AG04449 (cell line): ENCODE measurements at regions not wholly inside any gene's neighbourhood (a gene's known extent, or its start where the extent isn't known, plus 50 kb on each side); places are given as distances from the start of the nearest gene placed in this dataset.

Experiments used
- CTCF ChIA-PET: fragments of 350-600 bp; formaldehyde crosslinking; extraction: SDS; loops from one replicate; lab custom pipeline; 2021; ENCODE audit warnings: antibody characterized with exemption; lab: Yijun Ruan, JAX
- POLR2A ChIA-PET: fragments of 400-600, 350-600 bp; formaldehyde crosslinking; extraction: SDS; loops from one replicate; lab custom pipeline; 2020; ENCODE audit warnings: antibody characterized with exemption, inconsistent platforms; lab: Yijun Ruan, JAX
- DNase-seq: peaks from one replicate; pipeline ENCODE4 v3.0.0-alpha.2; 2010; ENCODE audit warnings: low read depth, low spot score
- H3K4me3 ChIP-seq: 2 replicates; pipeline ENCODE4 v1.5.1; 2011; ENCODE audit warnings: low read depth, mild to moderate bottlenecking, control low read depth, low read length
- CTCF ChIP-seq: IDR thresholded peaks from one replicate; pipeline ENCODE4 v1.5.1; 2011; ENCODE audit warnings: mild to moderate bottlenecking, moderate library complexity, low read length, control low read depth, inconsistent platforms; ENCODE audit not compliant: insufficient read depth; ENCODE audit errors: missing control alignments

- ChIA-PET POLR2A (no interaction called here), CTCF (interaction anchor here (0.8 to 12.1 kb wide), 3 partner anchors 129 to 191 kb away, joined by 3 to 141 read pairs (median 5); no protein-coding TSS in a partner anchor)
- H3K4me3 ChIP-seq: no peak overlapping the region
- DNase-seq: no peak
- no peak for TF ChIP-seq CTCF
Observed at GRCh38 chr7:94092980-94093379, 88.8 kb upstream of the BET1 start.

GRCh38 chr7:94094298-94094697, 90.1 kb upstream of the BET1 start:
- no peak overlapping the region for H3K4me3 ChIP-seq
- ChIA-PET CTCF (interaction anchor here (1.1 to 12.1 kb wide), 2 partner anchors 192 to 295 kb away, joined by 3 to 141 read pairs; no protein-coding TSS in a partner anchor), POLR2A (no interaction called here)
- DNase-seq: no peak
- no peak for TF ChIP-seq CTCF

- ChIA-PET POLR2A (no interaction called here), CTCF (interaction anchor here (1.2 to 12.1 kb wide), 4 partner anchors 8 to 204 kb away, joined by 3 to 141 read pairs (median 4); no protein-coding TSS in a partner anchor)
- H3K4me3 ChIP-seq: no peak overlapping the region
- no peak for TF ChIP-seq CTCF
- no peak for DNase-seq
Observed at GRCh38 chr7:94095316-94096009, 91.3 kb upstream of the BET1 start.

GRCh38 chr7:94099679-94100078, 95.5 kb upstream of the BET1 start:
- no peak for TF ChIP-seq CTCF
- ChIA-PET CTCF (no interaction called here), POLR2A (no interaction called here)
- no peak for DNase-seq
- H3K4me3 ChIP-seq: no peak overlapping the region

GRCh38 chr7:94100723-94101345, 96.7 kb upstream of the BET1 start:
- ChIA-PET POLR2A (no interaction called here), CTCF (no interaction called here)
- no peak overlapping the region for H3K4me3 ChIP-seq
- TF ChIP-seq CTCF: no peak
- DNase-seq: no peak

GRCh38 chr7:94104301-94104700, 100.1 kb upstream of the BET1 start:
- no peak overlapping the region for H3K4me3 ChIP-seq
- no peak for TF ChIP-seq CTCF
- POLR2A ChIA-PET: no interaction called here
- CTCF ChIA-PET: interaction anchor here (2.1 kb wide), 1 partner anchor 17 kb away, joined by 5 read pairs; no protein-coding TSS in a partner anchor
- no peak for DNase-seq
